AML-193 (cell line): ENCODE measurements at regions not wholly inside any gene's neighbourhood (a gene's known extent, or its start where the extent isn't known, plus 50 kb on each side); places are given as distances from the start of the nearest gene placed in this dataset.

Experiments used
- DNase-seq, 2 experiments: peaks; one replicate each; lab custom pipeline; 2025; lab: John Stamatoyannopoulos, UW

- no peak for DNase-seq
Measured at GRCh38 chr15:70443486-70444273, 319.7 kb downstream of the UACA start.

- no peak for DNase-seq
Measured at GRCh38 chr15:70442616-70443321, 320.6 kb downstream of the UACA start.

- no peak for DNase-seq
Measured at GRCh38 chr15:70442211-70442610, 321.1 kb downstream of the UACA start.

GRCh38 chr15:70440416-70441138 lies 322.8 kb downstream of the UACA start:
- no peak for DNase-seq

- DNase-seq, result no peak
Measured at GRCh38 chr15:70439880-70440279, 323.5 kb downstream of the UACA start.

- no peak for DNase-seq
Measured at GRCh38 chr15:70439304-70439877, 324.0 kb downstream of the UACA start.

GRCh38 chr15:70438776-70439175 lies 324.6 kb downstream of the UACA start:
- DNase-seq, result no peak

GRCh38 chr15:70437882-70438451 lies 325.4 kb downstream of the UACA start:
- DNase-seq, result no peak

- no peak for DNase-seq
Measured at GRCh38 chr15:70437089-70437488, 326.3 kb downstream of the UACA start.

- DNase-seq, result no peak
Measured at GRCh38 chr15:70436428-70436827, 326.9 kb downstream of the UACA start.

- DNase-seq, result no peak
Measured at GRCh38 chr15:70435872-70436271, 327.5 kb downstream of the UACA start.

- DNase-seq, result no peak
Measured at GRCh38 chr15:70435369-70435768, 328.0 kb downstream of the UACA start.

GRCh38 chr15:70433586-70434324 lies 329.6 kb downstream of the UACA start:
- no peak for DNase-seq

GRCh38 chr15:70432924-70433495 lies 330.3 kb downstream of the UACA start:
- no peak for DNase-seq

GRCh38 chr15:70431854-70432253 lies 331.5 kb downstream of the UACA start:
- no peak for DNase-seq

- no peak for DNase-seq
Measured at GRCh38 chr15:70430069-70430468, 332.4 kb upstream of the TLE3 start.

GRCh38 chr15:70429056-70429722 lies 331.5 kb upstream of the TLE3 start:
- DNase-seq, result no peak

- DNase-seq, result no peak
Measured at GRCh38 chr15:70428211-70428822, 330.6 kb upstream of the TLE3 start.

GRCh38 chr15:70427167-70428120 lies 329.7 kb upstream of the TLE3 start:
- DNase-seq, result no peak
